ENCODE measurements at regions not wholly inside any gene's neighbourhood (a gene's known extent, or its start where the extent isn't known, plus 50 kb on each side); places are given as distances from the start of the nearest gene placed in this dataset.
"Not testable (repeated sequence)": the region's sequence is repeated elsewhere in the genome, so short reads cannot be mapped to it uniquely, and the experiment has no call there.

- no peak for DNase-seq
Measured at GRCh38 chr16:35585411-35585810, 2126.0 kb downstream of the TP53TG3F start.

GRCh38 chr16:35590913-35591312, 2131.5 kb downstream of the TP53TG3F start:
- not testable (repeated sequence) for DNase-seq

- no peak for DNase-seq
Measured at GRCh38 chr16:35596467-35596866, 2137.1 kb downstream of the TP53TG3F start.

GRCh38 chr16:35598696-35599332, 2139.4 kb downstream of the TP53TG3F start:
- DNase-seq = no peak

GRCh38 chr16:35599429-35600160, 2140.2 kb downstream of the TP53TG3F start:
- no peak for DNase-seq

GRCh38 chr16:35600161-35600555, 2140.7 kb downstream of the TP53TG3F start:
- not testable (repeated sequence) for DNase-seq

- no peak for DNase-seq
Measured at GRCh38 chr16:35602116-35602515, 2142.7 kb downstream of the TP53TG3F start.

GRCh38 chr16:35603371-35603770, 2144.0 kb downstream of the TP53TG3F start:
- not testable (repeated sequence) for DNase-seq

GRCh38 chr16:35605921-35606320, 2146.5 kb downstream of the TP53TG3F start:
- no peak for DNase-seq

- DNase-seq = not testable (repeated sequence)
Measured at GRCh38 chr16:35614883-35615282, 2155.5 kb downstream of the TP53TG3F start.

GRCh38 chr16:35619176-35619575, 2159.8 kb downstream of the TP53TG3F start:
- DNase-seq = not testable (repeated sequence)

- DNase-seq = no peak
Measured at GRCh38 chr16:35626041-35626440, 2166.6 kb downstream of the TP53TG3F start.

- no peak for DNase-seq
Measured at GRCh38 chr16:35628976-35629375, 2169.6 kb downstream of the TP53TG3F start.

- no peak for DNase-seq
Measured at GRCh38 chr16:35631261-35631945, 2172.0 kb downstream of the TP53TG3F start.

GRCh38 chr16:35636480-35637230, 2177.2 kb downstream of the TP53TG3F start:
- no peak for DNase-seq

- no peak for DNase-seq
Measured at GRCh38 chr16:35637683-35638082, 2178.3 kb downstream of the TP53TG3F start.

GRCh38 chr16:35639233-35640205, 2180.1 kb downstream of the TP53TG3F start:
- DNase-seq = no peak

GRCh38 chr16:35642322-35642835, 2183.0 kb downstream of the TP53TG3F start:
- DNase-seq = no peak

GRCh38 chr16:35651841-35652240, 2192.4 kb downstream of the TP53TG3F start:
- no peak for DNase-seq

GRCh38 chr16:35664091-35664693, 2204.8 kb downstream of the TP53TG3F start:
- no peak for DNase-seq

GRCh38 chr16:35685085-35685484, 2225.7 kb downstream of the TP53TG3F start:
- DNase-seq = no peak

Data from GDM1 (cell line).